H9 (cell line): ENCODE measurements at regions not wholly inside any gene's neighbourhood (a gene's known extent, or its start where the extent isn't known, plus 50 kb on each side); places are given as distances from the start of the nearest gene placed in this dataset.

ENCODE experiments used
- DNase-seq: peaks from one replicate; pipeline ENCODE4 v3.0.0-alpha.2; 2017
- H2AFZ ChIP-seq: one replicate; pipeline ENCODE4 v1.6.1; 2013; ENCODE audit warnings: mild to moderate bottlenecking, low read length, control low read depth, moderate library complexity
- H2AK5ac ChIP-seq: 2 replicates; pipeline ENCODE4 v1.6.1; 2013; ENCODE audit warnings: low read length, control low read depth, mixed read lengths; ENCODE audit not compliant: insufficient read length
- H2BK120ac ChIP-seq: one replicate; pipeline ENCODE4 v1.6.1; 2013; ENCODE audit warnings: low read depth, mild to moderate bottlenecking, low read length, control low read depth, inconsistent platforms; ENCODE audit not compliant: poor library complexity, severe bottlenecking
- H2BK12ac ChIP-seq: 2 replicates; pipeline ENCODE4 v1.6.1; 2013; ENCODE audit warnings: low read length, control low read depth, mixed read lengths, low read depth; ENCODE audit not compliant: insufficient read length
- H2BK15ac ChIP-seq: 2 replicates; pipeline ENCODE4 v1.6.1; 2013; ENCODE audit warnings: low read depth, low read length, control low read depth
- H2BK20ac ChIP-seq: one replicate; pipeline ENCODE4 v1.6.1; 2013; ENCODE audit warnings: low read depth, mild to moderate bottlenecking, low read length, control low read depth, inconsistent platforms; ENCODE audit not compliant: poor library complexity, severe bottlenecking
- H2BK5ac ChIP-seq: 2 replicates; pipeline ENCODE4 v1.6.1; 2013; ENCODE audit warnings: low read length, control low read depth, mixed read lengths; ENCODE audit not compliant: insufficient read length
- H3K14ac ChIP-seq: 2 replicates; pipeline ENCODE4 v1.6.1; 2013; ENCODE audit warnings: low read length, control low read depth; ENCODE audit not compliant: insufficient read depth
- H3K18ac ChIP-seq: 2 replicates; pipeline ENCODE4 v1.6.1; 2013; ENCODE audit warnings: low read depth, mild to moderate bottlenecking, mixed read lengths, low read length, control low read depth; ENCODE audit not compliant: insufficient read length
- H3K23ac ChIP-seq: 2 replicates; pipeline ENCODE4 v1.6.1; 2013; ENCODE audit warnings: low read length, control low read depth, mixed read lengths, low read depth; ENCODE audit not compliant: insufficient read length
- H3K23me2 ChIP-seq: 2 replicates; pipeline ENCODE4 v1.6.1; 2013; ENCODE audit warnings: low read depth, mild to moderate bottlenecking, mixed read lengths, low read length, control low read depth; ENCODE audit not compliant: insufficient read length, poor library complexity, severe bottlenecking
- H3K27ac ChIP-seq: 2 replicates; pipeline ENCODE4 v1.5.1; 2013; ENCODE audit warnings: low read length, control low read depth, mixed read lengths, low read depth; ENCODE audit not compliant: insufficient read length
- H3K27me3 ChIP-seq: 2 replicates; pipeline ENCODE4 v1.6.1; 2013; ENCODE audit warnings: low read length, control low read depth, inconsistent platforms; ENCODE audit not compliant: insufficient read depth
- H3K4ac ChIP-seq: 2 replicates; pipeline ENCODE4 v1.6.1; 2013; ENCODE audit warnings: low read depth, mild to moderate bottlenecking, control low read depth, inconsistent platforms, low read length, moderate library complexity
- H3K4me1 ChIP-seq: 2 replicates; pipeline ENCODE4 v1.6.1; 2013; ENCODE audit warnings: low read length, control low read depth, inconsistent platforms; ENCODE audit not compliant: insufficient read depth
- H3K4me2 ChIP-seq: 2 replicates; pipeline ENCODE4 v1.6.1; 2013; ENCODE audit warnings: low read length, control low read depth, mixed read lengths; ENCODE audit not compliant: insufficient read length, insufficient read depth
- H3K56ac ChIP-seq: 2 replicates; pipeline ENCODE4 v1.6.1; 2013; ENCODE audit warnings: low read depth, mild to moderate bottlenecking, mixed read lengths, low read length, control low read depth; ENCODE audit not compliant: insufficient read length
- H3K79me1 ChIP-seq: 2 replicates; pipeline ENCODE4 v1.6.1; 2013; ENCODE audit warnings: low read depth, mild to moderate bottlenecking, moderate library complexity, low read length, control low read depth, inconsistent platforms; ENCODE audit not compliant: insufficient read depth, poor library complexity, severe bottlenecking
- H3K79me2 ChIP-seq: 2 replicates; pipeline ENCODE4 v1.6.1; 2013; ENCODE audit warnings: low read length, control low read depth, inconsistent platforms; ENCODE audit not compliant: insufficient read depth
- H3K9ac ChIP-seq: 2 replicates; pipeline ENCODE4 v1.6.1; 2013; ENCODE audit warnings: low read length, control low read depth, mixed read lengths; ENCODE audit not compliant: insufficient read length; ENCODE audit errors: extremely low read depth
- H3K9me3 ChIP-seq: one replicate; pipeline ENCODE4 v1.6.1; 2013; ENCODE audit warnings: low read depth, low read length, inconsistent platforms; ENCODE audit not compliant: control insufficient read depth
- H3T11ph ChIP-seq: one replicate; pipeline ENCODE4 v1.6.1; 2013; ENCODE audit warnings: mild to moderate bottlenecking, low read length, control low read depth, inconsistent platforms
- H4K20me1 ChIP-seq: one replicate; pipeline ENCODE4 v1.6.1; 2013; ENCODE audit not compliant: control insufficient read depth, insufficient read length, insufficient read depth
- H4K5ac ChIP-seq: 2 replicates; pipeline ENCODE4 v1.6.1; 2013; ENCODE audit warnings: low read depth, mild to moderate bottlenecking, mixed read lengths, low read length, control low read depth; ENCODE audit not compliant: insufficient read length
- H4K8ac ChIP-seq: replicated peaks from 2 replicates; pipeline ENCODE4 v1.6.1; 2013; ENCODE audit warnings: low read length, control low read depth, mixed read lengths, low read depth; ENCODE audit not compliant: insufficient read length
- H4K91ac ChIP-seq: 2 replicates; pipeline ENCODE4 v1.6.1; 2013; ENCODE audit warnings: low read depth, mild to moderate bottlenecking, moderate library complexity, mixed read lengths, low read length, control low read depth; ENCODE audit not compliant: insufficient read length
- H3K27ac Mint-ChIP-seq, 3 experiments: 2 replicates in 2 of 3; 3 replicates in 1 of 3; pipeline ENCODE4 v1.8.0; 2020 to 2021; ENCODE audit warnings: mixed read lengths in 3 of 3, mild to moderate bottlenecking in 1 of 3, moderate library complexity in 1 of 3
- H3K27me3 Mint-ChIP-seq: 2 replicates; pipeline ENCODE4 v1.8.0; 2021; ENCODE audit warnings: low read depth, mild to moderate bottlenecking, moderate library complexity, mixed read lengths
- H3K36me3 Mint-ChIP-seq, 3 experiments: 2 replicates in 2 of 3; 3 replicates in 1 of 3; pipeline ENCODE4 v1.8.0; 2020 to 2021; ENCODE audit warnings: low read depth in 3 of 3, mixed read lengths in 3 of 3; ENCODE audit not compliant: insufficient read depth in 1 of 3
- H3K4me1 Mint-ChIP-seq, 2 experiments: 2 replicates each; pipeline ENCODE4 v1.8.0; 2020; ENCODE audit warnings: mixed read lengths in 2 of 2
- H3K4me3 Mint-ChIP-seq, 2 experiments: 2 replicates in 1 of 2; 3 replicates in 1 of 2; pipeline ENCODE4 v1.8.0; 2020 to 2021; ENCODE audit warnings: mild to moderate bottlenecking in 2 of 2, mixed read lengths in 2 of 2, moderate library complexity in 1 of 2
- H3K9me3 Mint-ChIP-seq, 2 experiments: 2 replicates in 1 of 2; 3 replicates in 1 of 2; pipeline ENCODE4 v1.8.0; 2020; ENCODE audit warnings: mild to moderate bottlenecking in 2 of 2, mixed read lengths in 2 of 2, moderate library complexity in 1 of 2
- CTCF ChIP-seq: fragments of 200-600 bp; sonication (generic); conservative IDR thresholded peaks from 3 replicates; pipeline ENCODE4 v1.8.0; 2021; ENCODE audit warnings: antibody characterized with exemption, mild to moderate bottlenecking
- WGBS: extraction: QIAGEN DNeasy Blood & Tissue Kit; methylation state at CpG from one replicate; pipeline ENCODE4 v1.1.7; 2013; ENCODE audit warnings: missing lambda C conversion rate, low lambda C conversion rate, mixed read lengths; ENCODE audit not compliant: insufficient read length; ENCODE audit errors: extremely low coverage; 5-methylcytosine and 5-hydroxymethylcytosine counted together

- WGBS: no CpG with 5 or more reads among the region's 4 CpGs
- Histone ChIP-seq H2AFZ (no peak overlapping the region), H2BK12ac (no peak overlapping the region), H3K23ac (no peak overlapping the region), H3K56ac (no peak overlapping the region), H3K79me2 (no peaks in the 10 kb centered on the region), H3K9ac (no peak overlapping the region), H3K27ac (no peak overlapping the region), H2BK15ac (no peak overlapping the region), H2AK5ac (no peak overlapping the region), H3T11ph (no peak overlapping the region), H4K5ac (no peak overlapping the region), H3K9me3 (peaks cover 37% of the 10 kb centered on the region), H4K8ac (no peak overlapping the region), H3K4me1 (no peaks in the 10 kb centered on the region), H3K18ac (no peak overlapping the region), H4K20me1 (no peaks in the 10 kb centered on the region), H2BK20ac (no peak overlapping the region), H3K14ac (no peak overlapping the region), H3K4me2 (no peak overlapping the region), H2BK120ac (no peak overlapping the region), H4K91ac (no peak overlapping the region), H3K79me1 (no peaks in the 10 kb centered on the region), H3K27me3 (no peaks in the 10 kb centered on the region), H2BK5ac (no peak overlapping the region), H3K4ac (no peak overlapping the region), H3K23me2 (no peaks in the 10 kb centered on the region)
- H3K27ac Mint-ChIP-seq: no peak overlapping the region; a peak in 1 of 7 replicates
- H3K27me3 Mint-ChIP-seq: no peaks in the 10 kb centered on the region
- DNase-seq: no peak
- no peak for TF ChIP-seq CTCF
- H3K9me3 Mint-ChIP-seq: peaks cover 61 to 63% of the 10 kb centered on the region in 2 experiments
- H3K4me3 Mint-ChIP-seq: no peak overlapping the region
- H3K4me1 Mint-ChIP-seq: no peaks in the 10 kb centered on the region
- H3K36me3 Mint-ChIP-seq: peaks cover 4 to 7% (median 7%) of the 10 kb centered on the region in 3 experiments; a peak in 6 of 7 replicates
Measured at GRCh38 chrX:56068274-56068758, 163.8 kb upstream of the KLF8 start.
